H1 (cell line): ENCODE measurements at regions not wholly inside any gene's neighbourhood (a gene's known extent, or its start where the extent isn't known, plus 50 kb on each side); places are given as distances from the start of the nearest gene placed in this dataset.

Experiments used
- CTCF ChIA-PET: fragments of 300-600 bp; sonication (Branson Sonifier 250); formaldehyde crosslinking; loops from one replicate; lab custom pipeline; 2021; ENCODE audit not compliant: partially characterized antibody; lab: Charles Lee
- POLR2A ChIA-PET: fragments of 300-600 bp; sonication (Branson Sonifier 250); formaldehyde crosslinking; loops from one replicate; lab custom pipeline; 2021; ENCODE audit warnings: inconsistent platforms; ENCODE audit not compliant: partially characterized antibody; lab: Charles Lee
- DNase-seq, 2 experiments: peaks; one replicate each; pipeline versions ENCODE4 v3.0.0 to v3.0.0-alpha.2; 2010 to 2022; ENCODE audit warnings: low spot score in 2 of 2, low read depth in 1 of 2, mixed read lengths in 1 of 2
- FAIRE-seq: peaks from 2 replicates; lab custom pipeline; 2011; peaks lifted over from hg19 to GRCh38; lab: Jason Lieb, UNC
- H2AFZ ChIP-seq: 2 replicates; pipeline ENCODE4 v1.8.1; 2012; ENCODE audit warnings: low read length, inconsistent platforms
- H2AK5ac ChIP-seq: 2 replicates; pipeline ENCODE4 v1.6.1; 2013; ENCODE audit warnings: low read depth, low read length
- H2BK120ac ChIP-seq: replicated peaks from 2 replicates; pipeline ENCODE3; 2013; ENCODE audit warnings: low read depth, low read length, inconsistent platforms
- H2BK12ac ChIP-seq: 2 replicates; pipeline ENCODE4 v1.6.1; 2013; ENCODE audit warnings: low read depth, low read length
- H2BK15ac ChIP-seq: 2 replicates; pipeline ENCODE4 v1.6.1; 2013; ENCODE audit warnings: low read length
- H2BK20ac ChIP-seq: 2 replicates; pipeline ENCODE4 v1.6.1; 2013; ENCODE audit warnings: low read length
- H2BK5ac ChIP-seq: 2 replicates; pipeline ENCODE4 v1.6.1; 2013; ENCODE audit warnings: low read depth, low read length
- H3K14ac ChIP-seq: 2 replicates; pipeline ENCODE4 v1.6.1; 2013; ENCODE audit warnings: inconsistent platforms; ENCODE audit not compliant: insufficient read length
- H3K18ac ChIP-seq: 2 replicates; pipeline ENCODE4 v1.6.1; 2013; ENCODE audit warnings: low read length; ENCODE audit errors: extremely low read depth
- H3K23ac ChIP-seq: 2 replicates; pipeline ENCODE4 v1.6.1; 2013; ENCODE audit warnings: inconsistent platforms; ENCODE audit not compliant: insufficient read length
- H3K23me2 ChIP-seq: 2 replicates; pipeline ENCODE4 v1.6.1; 2013; ENCODE audit warnings: low read depth, low read length
- H3K27ac ChIP-seq: 2 replicates; pipeline ENCODE4 v1.6.1; 2011; ENCODE audit warnings: low read depth, low read length, inconsistent platforms
- H3K27me3 ChIP-seq, 4 experiments: replicated peaks in 1 of 4; 1 replicate in 1 of 4; 2 replicates in 3 of 4; pipeline versions ENCODE4 v1.6.1 to v1.8.1; 2011 to 2013; ENCODE audit warnings: low read length in 3 of 4, mild to moderate bottlenecking in 3 of 4, inconsistent platforms in 2 of 4, mixed read lengths in 2 of 4, moderate library complexity in 1 of 4; ENCODE audit not compliant: control insufficient read depth in 3 of 4, insufficient read depth in 3 of 4; ENCODE audit errors: extremely low read depth in 1 of 4
- H3K36me3 ChIP-seq, 4 experiments: 2 replicates each; pipeline versions ENCODE4 v1.6.1 to v1.8.1; 2011 to 2013; ENCODE audit warnings: mild to moderate bottlenecking in 4 of 4, low read length in 3 of 4, moderate library complexity in 2 of 4, control low read depth in 1 of 4, inconsistent platforms in 1 of 4; ENCODE audit not compliant: insufficient read depth in 4 of 4, control insufficient read depth in 2 of 4
- H3K4ac ChIP-seq: replicated peaks from 2 replicates; pipeline ENCODE3; 2013; ENCODE audit warnings: low read length, low read depth, mixed read lengths, inconsistent platforms; ENCODE audit not compliant: insufficient read length
- H3K4me1 ChIP-seq, 4 experiments: replicated peaks in 1 of 4; 1 replicate in 1 of 4; 2 replicates in 3 of 4; pipeline versions ENCODE4 v1.6.1 to v1.8.1; 2011 to 2013; ENCODE audit warnings: low read length in 3 of 4, inconsistent platforms in 2 of 4, mixed read lengths in 1 of 4; ENCODE audit not compliant: insufficient read depth in 4 of 4, control insufficient read depth in 3 of 4
- H3K4me2 ChIP-seq, 2 experiments: 2 replicates each; pipeline versions ENCODE4 v1.6.1 to v1.8.1; 2011 to 2013; ENCODE audit warnings: low read depth in 2 of 2, low read length in 2 of 2, control low read depth in 1 of 2, inconsistent platforms in 1 of 2, mild to moderate bottlenecking in 1 of 2; ENCODE audit not compliant: insufficient read depth in 1 of 2
- H3K4me3 ChIP-seq, 4 experiments: fragments of 200-600, 300-600 bp in 1 of 4; sonication (generic), shearing (Covaris generic), sonication (Bioruptor Twin) in 1 of 4; 2 replicates each; pipeline versions ENCODE4 v1.5.1 to v1.8.1; 2011 to 2016; ENCODE audit warnings: low read length in 4 of 4, low read depth in 3 of 4, control low read depth in 2 of 4, inconsistent platforms in 2 of 4, mild to moderate bottlenecking in 2 of 4, mixed read lengths in 1 of 4, moderate library complexity in 1 of 4; ENCODE audit not compliant: insufficient read depth in 2 of 4; ENCODE audit errors: extremely low read depth in 1 of 4
- H3K56ac ChIP-seq: replicated peaks from 2 replicates; pipeline ENCODE3; 2013; ENCODE audit warnings: low read depth, mild to moderate bottlenecking, mixed read lengths, low read length, inconsistent platforms; ENCODE audit not compliant: insufficient read length
- H3K79me1 ChIP-seq: 2 replicates; pipeline ENCODE4 v1.6.1; 2013; ENCODE audit warnings: low read depth, low read length, control low read depth
- H3K79me2 ChIP-seq, 2 experiments: 2 replicates each; pipeline versions ENCODE4 v1.6.1 to v1.8.1; 2012 to 2013; ENCODE audit warnings: low read length in 2 of 2, mild to moderate bottlenecking in 2 of 2, inconsistent platforms in 1 of 2; ENCODE audit not compliant: insufficient read depth in 2 of 2, control insufficient read depth in 1 of 2
- H3K9ac ChIP-seq, 4 experiments: replicated peaks in 1 of 4; 1 replicate in 1 of 4; 2 replicates in 3 of 4; pipeline versions ENCODE4 v1.6.1 to v1.8.1; 2011 to 2013; ENCODE audit warnings: low read depth in 3 of 4, low read length in 3 of 4, control low read depth in 2 of 4, mild to moderate bottlenecking in 2 of 4, moderate library complexity in 2 of 4, inconsistent platforms in 1 of 4; ENCODE audit errors: extremely low read depth in 1 of 4
- H3K9me3 ChIP-seq, 2 experiments: 2 replicates each; pipeline versions ENCODE4 v1.6.1 to v1.8.1; 2012 to 2013; ENCODE audit warnings: mild to moderate bottlenecking in 2 of 2, moderate library complexity in 2 of 2, control low read depth in 1 of 2, inconsistent platforms in 1 of 2, low read depth in 1 of 2, low read length in 1 of 2, mixed read lengths in 1 of 2; ENCODE audit not compliant: insufficient read depth in 2 of 2
- H4K20me1 ChIP-seq, 2 experiments: replicated peaks in 1 of 2; 2 replicates each; pipeline versions ENCODE3 to v1.8.1; 2011 to 2013; ENCODE audit warnings: inconsistent platforms in 2 of 2, low read length in 2 of 2, mild to moderate bottlenecking in 1 of 2; ENCODE audit not compliant: insufficient read depth in 2 of 2, control insufficient read depth in 1 of 2
- H4K5ac ChIP-seq: 2 replicates; pipeline ENCODE4 v1.6.1; 2013; ENCODE audit warnings: low read length, low read depth, mixed read lengths, inconsistent platforms; ENCODE audit not compliant: insufficient read length
- H4K8ac ChIP-seq: 2 replicates; pipeline ENCODE4 v1.8.0; 2013; ENCODE audit warnings: mild to moderate bottlenecking, moderate library complexity, low read length, inconsistent platforms; ENCODE audit not compliant: insufficient read depth; ENCODE audit errors: extremely low read depth
- H4K91ac ChIP-seq: replicated peaks from 2 replicates; pipeline ENCODE3; 2013; ENCODE audit warnings: low read length, mixed read lengths, inconsistent platforms; ENCODE audit not compliant: insufficient read length
- CBX8 ChIP-seq: fragments of 300-800, 300-1000 bp; sonication (generic); IDR thresholded peaks from 2 replicates; pipeline ENCODE4 v1.7.1; 2016; ENCODE audit warnings: low read depth, low read length, borderline replicate concordance
- MAFK ChIP-seq: IDR thresholded peaks from 2 replicates; pipeline ENCODE4 v1.6.1; 2012; ENCODE audit warnings: low read depth, mild to moderate bottlenecking, improper control_type of control experiment, low read length
- POU5F1 ChIP-seq: IDR thresholded peaks from 2 replicates; pipeline ENCODE4 v1.6.1; 2011; ENCODE audit warnings: low read depth, mild to moderate bottlenecking, low read length, moderate library complexity
- SAP30 ChIP-seq: fragments of 300-600 bp; sonication (generic); IDR thresholded peaks from 2 replicates; pipeline ENCODE4 v1.7.1; 2012; ENCODE audit warnings: low read length, moderate library complexity, mild to moderate bottlenecking, inconsistent platforms; ENCODE audit not compliant: insufficient read depth, insufficient replicate concordance
- TBP ChIP-seq: IDR thresholded peaks from 2 replicates; pipeline ENCODE4 v1.6.1; 2011; ENCODE audit warnings: low read depth, low read length, improper control_type of control experiment
- TEAD4 ChIP-seq: IDR thresholded peaks from 2 replicates; pipeline ENCODE4 v1.6.1; 2012; ENCODE audit warnings: low read depth, low read length, inconsistent platforms, mixed read lengths
- WGBS, 2 experiments: shearing (Covaris generic) in 1 of 2; methylation state at CpG; one replicate each; pipeline versions ENCODE4 v1.1.6 to v1.1.7; 2013 to 2015; ENCODE audit warnings: low lambda C conversion rate in 2 of 2, mixed read lengths in 2 of 2, inconsistent platforms in 1 of 2, low coverage in 1 of 2, missing lambda C conversion rate in 1 of 2; ENCODE audit not compliant: insufficient replicate concordance in 2 of 2, insufficient coverage in 1 of 2, insufficient read length in 1 of 2; ENCODE audit errors: extremely low coverage in 1 of 2, missing lambda C conversion rate in 1 of 2; 5-methylcytosine and 5-hydroxymethylcytosine counted together
- TF ChIP-seq, protein P1 (sequence below): IDR thresholded peaks from 2 replicates; pipeline ENCODE4 v1.6.1; 2011; ENCODE audit warnings: low read depth, mild to moderate bottlenecking, low read length; ENCODE audit not compliant: insufficient read depth

DNA sequence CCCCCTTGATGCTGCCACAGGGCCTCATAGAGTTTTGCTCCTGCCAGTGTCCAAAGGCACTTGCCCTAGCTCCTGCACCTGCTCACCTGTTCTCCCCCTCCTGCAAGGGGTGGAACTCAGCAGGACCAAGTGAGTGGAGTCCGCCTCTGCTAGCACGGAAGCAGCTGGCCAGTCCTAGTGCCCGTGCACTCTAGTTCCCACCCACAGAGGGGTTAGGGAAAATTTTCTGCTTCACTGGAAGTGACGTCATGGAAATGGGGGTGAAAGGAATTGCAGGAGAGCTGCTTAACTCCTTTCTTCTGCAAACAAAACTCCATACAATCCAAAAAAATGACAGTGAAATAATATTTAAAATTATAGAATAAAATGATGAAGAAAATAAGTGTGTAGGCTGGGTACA is 609.7 kb upstream of the SLITRK1 start:
- 96% methylated on average over 4 of the region's 4 CpGs; no CpG with 5 or more reads in 1 of the 2 experiments for WGBS, 2 experiments

More for the DNA sequence above, 609.7 kb upstream of the SLITRK1 start:
- H3K4me2 ChIP-seq, result no peak overlapping the region
- no peak for TF ChIP-seq MAFK
- no peak for TF ChIP-seq TBP
- TF ChIP-seq POU5F1, result no peak
- TF ChIP-seq, protein P1, sequence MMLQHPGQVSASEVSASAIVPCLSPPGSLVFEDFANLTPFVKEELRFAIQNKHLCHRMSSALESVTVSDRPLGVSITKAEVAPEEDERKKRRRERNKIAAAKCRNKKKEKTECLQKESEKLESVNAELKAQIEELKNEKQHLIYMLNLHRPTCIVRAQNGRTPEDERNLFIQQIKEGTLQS, result no peak
- TF ChIP-seq SAP30, result no peak
- TF ChIP-seq CBX8, result no peak
- TF ChIP-seq TEAD4, result no peak
- H4K8ac ChIP-seq, result no peak overlapping the region
- no peaks in the 10 kb centered on the region for H3K36me3 ChIP-seq
- no peak overlapping the region for H3K18ac ChIP-seq
- no peak for DNase-seq
- no peak overlapping the region for H2AFZ ChIP-seq
- no peak overlapping the region for H3K14ac ChIP-seq
- H2BK120ac ChIP-seq, result no peak overlapping the region
- no peak overlapping the region for H2BK20ac ChIP-seq
- H4K5ac ChIP-seq, result no peak overlapping the region
- no peak overlapping the region for H2AK5ac ChIP-seq
- H3K23ac ChIP-seq, result no peak overlapping the region
- H2BK15ac ChIP-seq, result no peak overlapping the region
- no peaks in the 10 kb centered on the region for H3K27me3 ChIP-seq
- H4K20me1 ChIP-seq, result no peaks in the 10 kb centered on the region
- H3K4me3 ChIP-seq, result no peak overlapping the region
- no peak overlapping the region for H3K27ac ChIP-seq
- no peaks in the 10 kb centered on the region for H3K9me3 ChIP-seq
- no peak overlapping the region for H3K9ac ChIP-seq
- H2BK12ac ChIP-seq, result no peak overlapping the region
- POLR2A ChIA-PET, result no interaction called here
- no peak overlapping the region for H3K4ac ChIP-seq
- no peaks in the 10 kb centered on the region for H3K79me1 ChIP-seq
- no peak overlapping the region for H3K56ac ChIP-seq
- FAIRE-seq, result no peak
- H4K91ac ChIP-seq, result no peak overlapping the region
- H3K23me2 ChIP-seq, result no peaks in the 10 kb centered on the region
- H3K4me1 ChIP-seq, result no peaks in the 10 kb centered on the region
- CTCF ChIA-PET, result interaction anchor here (0.7 kb wide), 1 partner anchor 9 kb away, joined by 3 read pairs; no protein-coding TSS in a partner anchor
- no peaks in the 10 kb centered on the region for H3K79me2 ChIP-seq
- H2BK5ac ChIP-seq, result no peak overlapping the region
